MCF 10A (cell line): ENCODE measurements at regions not wholly inside any gene's neighbourhood (a gene's known extent, or its start where the extent isn't known, plus 50 kb on each side); places are given as distances from the start of the nearest gene placed in this dataset.

Experiments used
- BruUV-seq: library from RNA; stranded (reverse); fragments of 400-500 nt; replicated peaks from 2 replicates; lab custom pipeline; 2021; lab: Mats Ljungman, UMichigan
- CTCF ChIA-PET: fragments of 300-600 bp; sonication (Branson Sonifier 250); formaldehyde crosslinking; extraction: SDS; loops from one replicate; lab custom pipeline; 2021; ENCODE audit warnings: antibody characterized with exemption, inconsistent platforms; lab: Yijun Ruan, JAX
- POLR2A ChIA-PET: fragments of 300-600, 350-650 bp; sonication (Branson Sonifier 250); formaldehyde crosslinking; extraction: SDS; loops from one replicate; lab custom pipeline; 2020; ENCODE audit warnings: antibody characterized with exemption, inconsistent platforms; lab: Yijun Ruan, JAX
- DNase-seq: peaks from one replicate; pipeline ENCODE4 v3.0.0-alpha.2; 2018; ENCODE audit not compliant: unreplicated experiment
- H3K27ac Mint-ChIP-seq: one replicate; pipeline ENCODE4 v1.8.0; 2022; ENCODE audit warnings: mild to moderate bottlenecking, low read depth, mixed read lengths; ENCODE audit not compliant: unreplicated experiment
- H3K27me3 Mint-ChIP-seq: one replicate; pipeline ENCODE4 v1.8.0; 2022; ENCODE audit warnings: mixed read lengths; ENCODE audit not compliant: insufficient read depth, unreplicated experiment
- H3K36me3 Mint-ChIP-seq: one replicate; pipeline ENCODE4 v1.8.0; 2022; ENCODE audit warnings: mild to moderate bottlenecking, moderate library complexity, mixed read lengths; ENCODE audit not compliant: insufficient read depth, unreplicated experiment
- H3K4me1 Mint-ChIP-seq: one replicate; pipeline ENCODE4 v1.8.0; 2022; ENCODE audit warnings: mixed read lengths; ENCODE audit not compliant: insufficient read depth, unreplicated experiment
- H3K4me3 Mint-ChIP-seq: one replicate; pipeline ENCODE4 v1.8.0; 2022; ENCODE audit warnings: mild to moderate bottlenecking, moderate library complexity, mixed read lengths; ENCODE audit not compliant: unreplicated experiment
- H3K9me3 Mint-ChIP-seq: one replicate; pipeline ENCODE4 v1.8.0; 2022; ENCODE audit warnings: mixed read lengths; ENCODE audit not compliant: unreplicated experiment
- intact Hi-C: fragments of 100-400 bp; cut with micrococcal nuclease; formaldehyde crosslinking; loops from 2 replicates; pipeline ENCODE4 v1.14.1; 2022
- TF ChIP-seq, protein P1 (sequence below): fragments of 200-600 bp; IDR thresholded peaks from one replicate; pipeline ENCODE4 v1.8.0; 2022; ENCODE audit warnings: antibody characterized with exemption, mild to moderate bottlenecking; ENCODE audit not compliant: unreplicated experiment

DNA sequence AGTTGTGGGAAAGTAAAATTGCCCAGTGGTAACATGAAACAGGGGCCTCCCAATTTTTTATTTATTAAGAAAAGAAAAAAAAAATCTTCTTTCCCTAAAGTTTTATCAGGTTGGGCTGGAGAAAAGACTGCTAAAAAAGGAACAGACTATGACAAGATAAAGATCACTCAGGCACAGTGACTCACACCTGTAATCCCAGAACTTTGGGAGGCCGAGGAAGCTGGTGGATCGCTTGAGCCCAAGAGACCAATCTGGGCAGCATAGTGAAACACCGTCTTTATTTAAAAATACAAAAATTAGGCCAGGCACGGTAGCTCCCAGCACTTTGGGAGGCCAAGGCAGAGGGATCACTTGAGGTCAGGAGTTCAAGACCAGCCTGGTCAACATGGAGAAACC lies 312.5 kb downstream of the CETN3 start:
- H3K27me3 Mint-ChIP-seq, result no peaks in the 10 kb centered on the region
- H3K36me3 Mint-ChIP-seq, result no peaks in the 10 kb centered on the region
- no peaks in the 10 kb centered on the region for H3K9me3 Mint-ChIP-seq
- POLR2A ChIA-PET, result interaction anchor here (0.6 kb wide), 1 partner anchor 220 kb away, joined by 4 read pairs; no protein-coding TSS in a partner anchor
- intact Hi-C loops, result no loop called here
- CTCF ChIA-PET, result interaction anchor here (0.6 to 0.8 kb wide), 3 partner anchors 85 to 545 kb away, joined by 3 to 4 read pairs (median 3); no protein-coding TSS in a partner anchor
- no peak overlapping the region for H3K4me3 Mint-ChIP-seq
- H3K27ac Mint-ChIP-seq, result no peak overlapping the region
- TF ChIP-seq, protein P1, sequence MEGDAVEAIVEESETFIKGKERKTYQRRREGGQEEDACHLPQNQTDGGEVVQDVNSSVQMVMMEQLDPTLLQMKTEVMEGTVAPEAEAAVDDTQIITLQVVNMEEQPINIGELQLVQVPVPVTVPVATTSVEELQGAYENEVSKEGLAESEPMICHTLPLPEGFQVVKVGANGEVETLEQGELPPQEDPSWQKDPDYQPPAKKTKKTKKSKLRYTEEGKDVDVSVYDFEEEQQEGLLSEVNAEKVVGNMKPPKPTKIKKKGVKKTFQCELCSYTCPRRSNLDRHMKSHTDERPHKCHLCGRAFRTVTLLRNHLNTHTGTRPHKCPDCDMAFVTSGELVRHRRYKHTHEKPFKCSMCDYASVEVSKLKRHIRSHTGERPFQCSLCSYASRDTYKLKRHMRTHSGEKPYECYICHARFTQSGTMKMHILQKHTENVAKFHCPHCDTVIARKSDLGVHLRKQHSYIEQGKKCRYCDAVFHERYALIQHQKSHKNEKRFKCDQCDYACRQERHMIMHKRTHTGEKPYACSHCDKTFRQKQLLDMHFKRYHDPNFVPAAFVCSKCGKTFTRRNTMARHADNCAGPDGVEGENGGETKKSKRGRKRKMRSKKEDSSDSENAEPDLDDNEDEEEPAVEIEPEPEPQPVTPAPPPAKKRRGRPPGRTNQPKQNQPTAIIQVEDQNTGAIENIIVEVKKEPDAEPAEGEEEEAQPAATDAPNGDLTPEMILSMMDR, result no peak
- H3K4me1 Mint-ChIP-seq, result peaks cover 35% of the 10 kb centered on the region
- BruUV-seq, result no TSS peak
- no peak for DNase-seq

DNA sequence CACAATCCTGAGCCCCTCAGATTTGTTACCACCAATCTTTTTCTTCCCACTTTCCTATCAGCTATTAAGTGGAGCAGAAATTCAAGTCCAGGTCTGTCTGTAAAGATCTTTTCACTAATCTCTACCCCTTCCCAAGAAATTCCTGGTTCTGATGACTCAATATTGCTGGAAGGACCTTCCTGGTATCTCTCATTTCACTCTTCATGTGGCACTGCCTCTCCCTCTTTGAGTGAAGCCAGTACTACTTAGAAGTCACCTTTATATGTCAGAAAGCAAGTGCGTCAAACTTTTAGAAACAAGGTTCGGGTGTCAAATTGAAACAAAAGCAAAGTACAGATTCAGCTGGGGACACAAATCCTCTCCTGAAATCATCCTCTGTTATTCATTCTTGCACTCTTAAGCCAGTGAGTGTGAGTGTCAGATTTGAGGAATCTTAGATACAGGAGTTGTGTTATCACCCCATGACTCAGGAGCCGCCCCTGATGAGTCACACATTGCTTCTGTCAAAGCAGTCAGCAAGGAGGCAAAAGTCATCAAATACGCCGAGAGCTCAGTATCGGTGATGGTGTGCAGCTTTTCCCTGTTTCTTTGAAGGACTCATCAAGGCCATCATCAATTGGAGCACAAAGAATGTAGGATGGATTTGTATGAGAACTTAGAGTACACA lies 313.0 kb downstream of the CETN3 start:
- Mint-ChIP-seq H3K9me3 (no peaks in the 10 kb centered on the region), H3K27me3 (no peaks in the 10 kb centered on the region), H3K27ac (peak overlapping the region; percentile 8), H3K4me1 (peaks cover 35% of the 10 kb centered on the region), H3K36me3 (no peaks in the 10 kb centered on the region), H3K4me3 (no peak overlapping the region)
- peak; percentile 86 for DNase-seq
- TF ChIP-seq, protein P1, result no peak
- intact Hi-C loops, result no loop called here
- ChIA-PET CTCF (interaction anchor here (0.7 to 0.8 kb wide), 2 partner anchors 86 to 371 kb away, joined by 3 to 4 read pairs; no protein-coding TSS in a partner anchor), POLR2A (interaction anchor here (0.6 kb wide), 1 partner anchor 219 kb away, joined by 4 read pairs; no protein-coding TSS in a partner anchor)
- BruUV-seq, result no TSS peak

DNA sequence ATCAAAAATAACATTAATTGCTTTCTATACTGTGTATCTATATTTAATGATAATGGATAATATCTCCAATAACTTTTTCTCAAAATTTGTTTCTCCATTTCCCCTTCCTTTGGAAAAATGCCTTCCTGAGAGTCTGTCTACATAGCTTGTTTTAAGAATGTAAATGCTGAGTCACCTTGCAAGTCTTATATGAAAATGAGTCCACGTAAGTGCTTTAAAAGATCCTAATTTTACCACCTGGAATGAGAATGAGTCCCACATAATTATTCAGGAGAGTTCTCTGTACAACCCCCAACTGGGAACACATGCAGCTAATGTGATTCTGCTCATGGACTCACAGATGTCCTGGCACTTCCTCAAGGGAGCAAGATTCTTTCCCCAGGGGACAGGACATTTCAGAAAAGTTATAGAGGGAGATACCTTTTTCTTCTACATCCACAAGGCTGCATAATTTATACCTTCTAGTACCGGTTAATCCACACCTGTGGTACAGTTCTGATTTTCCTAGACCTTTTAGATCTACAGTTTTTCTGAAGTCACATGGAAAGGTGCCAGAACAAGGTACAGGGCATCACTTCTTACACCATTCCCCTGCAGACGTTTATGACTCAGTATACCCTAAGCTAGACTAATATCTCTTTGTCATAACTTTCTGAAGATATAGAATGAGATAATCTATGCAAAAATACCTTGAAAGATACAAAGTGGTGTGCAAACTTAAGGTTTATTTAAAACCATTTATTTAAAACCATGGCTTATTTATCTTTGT lies 314.1 kb downstream of the CETN3 start:
- ChIA-PET CTCF (interaction anchor here (0.6 kb wide), 1 partner anchor 170 kb away, joined by 3 read pairs; no protein-coding TSS in a partner anchor), POLR2A (interaction anchor here (0.7 to 1.3 kb wide), 2 partner anchors 44 to 1348 kb away, joined by 3 read pairs; no protein-coding TSS in a partner anchor)
- H3K4me3 Mint-ChIP-seq, result no peak overlapping the region
- TF ChIP-seq, protein P1, result no peak
- H3K9me3 Mint-ChIP-seq, result no peaks in the 10 kb centered on the region
- H3K27ac Mint-ChIP-seq, result peak overlapping the region; percentile 75
- intact Hi-C loops, result no loop called here
- H3K4me1 Mint-ChIP-seq, result peaks cover 35% of the 10 kb centered on the region
- no TSS peak for BruUV-seq
- peak; percentile 22 for DNase-seq
- H3K36me3 Mint-ChIP-seq, result no peaks in the 10 kb centered on the region
- H3K27me3 Mint-ChIP-seq, result no peaks in the 10 kb centered on the region
